ENCODE measurements at regions not wholly inside any gene's neighbourhood (a gene's known extent, or its start where the extent isn't known, plus 50 kb on each side); places are given as distances from the start of the nearest gene placed in this dataset.
A peak's percentile ranks its signal among the peaks of the same experiment; 100 is the strongest.

DNA sequence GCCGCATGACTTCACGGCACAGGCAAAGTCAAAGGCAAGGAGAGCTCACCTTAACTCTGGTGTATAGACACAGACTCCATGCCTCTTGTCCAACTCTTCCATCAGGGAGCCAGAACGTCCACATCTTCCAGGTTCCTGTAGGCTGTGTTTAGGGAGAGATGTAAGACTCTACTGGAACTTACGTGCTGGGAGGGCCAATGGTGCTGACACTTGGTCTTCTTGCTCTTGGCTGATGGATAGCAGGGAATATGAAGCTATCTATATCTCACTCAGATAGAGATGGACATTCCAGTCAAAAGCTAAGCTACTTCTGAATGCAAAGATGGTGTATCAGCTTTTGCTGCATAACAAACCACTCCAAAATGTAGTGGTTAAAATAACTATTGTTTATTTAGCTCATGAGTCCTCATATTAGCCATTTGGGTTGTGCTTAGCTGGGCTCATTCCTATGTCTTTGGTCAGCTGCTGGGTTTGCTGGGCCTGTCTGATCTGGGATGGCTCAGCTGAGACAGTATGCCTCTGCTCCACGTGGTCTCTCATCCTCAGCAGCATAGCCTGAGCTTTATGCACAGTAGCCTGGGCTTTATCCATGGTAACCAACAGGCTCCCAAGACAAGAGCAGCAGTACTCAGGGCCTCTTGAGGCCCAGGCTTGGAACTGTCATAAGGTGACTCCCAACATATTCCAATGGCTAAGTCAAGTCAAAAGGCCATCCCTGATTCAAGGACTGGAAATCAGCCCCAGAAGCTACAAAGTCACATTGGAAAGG, 111.6 kb downstream of the SNX5 start:
- no peak for DNase-seq

DNA sequence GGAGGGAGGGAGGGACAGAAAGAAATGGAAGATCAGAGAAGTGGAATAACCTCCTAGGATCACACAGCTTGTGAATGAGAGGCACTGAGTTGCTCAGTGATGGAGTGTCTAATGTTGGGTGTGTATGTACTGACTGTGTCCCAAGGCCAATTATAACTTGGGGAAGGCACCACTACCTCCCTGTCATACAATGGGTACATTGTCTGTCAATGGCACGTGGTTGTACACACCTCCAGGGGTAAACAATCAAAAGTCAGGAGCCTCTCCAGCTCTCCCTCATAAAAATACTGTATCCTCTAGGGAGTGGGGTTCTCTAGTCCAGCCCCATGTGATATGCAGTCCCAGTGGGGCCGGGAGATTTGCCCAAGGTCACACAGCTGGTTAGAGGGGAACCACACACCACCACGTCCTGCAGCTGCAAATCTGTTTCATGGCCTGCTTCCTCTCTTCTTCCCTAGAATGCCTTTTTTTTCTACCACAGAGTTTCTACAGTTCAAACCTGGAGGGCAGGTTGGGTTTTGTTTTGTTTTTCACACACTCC, 112.5 kb downstream of the SNX5 start:
- no peak for DNase-seq

GRCh38 chr20:17854307-17854903, 114.2 kb downstream of the SNX5 start:
- DNase-seq = peak in 1 of 2 experiments; percentile 57

GRCh38 chr20:17852323-17852722, 116.3 kb downstream of the SNX5 start:
- DNase-seq = no peak

DNA sequence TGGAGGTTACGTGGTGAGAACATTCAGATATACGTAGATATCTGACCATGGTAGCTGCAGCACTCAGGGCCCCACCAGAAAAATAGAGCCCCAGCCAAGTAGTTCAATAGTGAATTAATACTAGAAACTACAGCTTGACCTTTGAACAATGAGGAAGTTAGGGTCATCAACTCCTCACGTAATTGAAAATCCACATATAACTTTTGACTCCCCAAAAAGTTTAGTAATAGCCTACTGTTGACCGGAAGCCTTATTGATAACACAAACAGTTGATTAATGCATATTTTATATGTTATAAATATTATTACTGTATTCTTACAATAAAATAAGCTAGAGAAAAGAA, 117.9 kb downstream of the SNX5 start:
- DNase-seq = no peak

GRCh38 chr20:17849901-17850683, 118.5 kb downstream of the SNX5 start:
- peak; percentile 95 to 97 for DNase-seq

- DNase-seq = no peak
These were observed 119.3 kb downstream of the SNX5 start for GRCh38 chr20:17849138-17849900.

DNA sequence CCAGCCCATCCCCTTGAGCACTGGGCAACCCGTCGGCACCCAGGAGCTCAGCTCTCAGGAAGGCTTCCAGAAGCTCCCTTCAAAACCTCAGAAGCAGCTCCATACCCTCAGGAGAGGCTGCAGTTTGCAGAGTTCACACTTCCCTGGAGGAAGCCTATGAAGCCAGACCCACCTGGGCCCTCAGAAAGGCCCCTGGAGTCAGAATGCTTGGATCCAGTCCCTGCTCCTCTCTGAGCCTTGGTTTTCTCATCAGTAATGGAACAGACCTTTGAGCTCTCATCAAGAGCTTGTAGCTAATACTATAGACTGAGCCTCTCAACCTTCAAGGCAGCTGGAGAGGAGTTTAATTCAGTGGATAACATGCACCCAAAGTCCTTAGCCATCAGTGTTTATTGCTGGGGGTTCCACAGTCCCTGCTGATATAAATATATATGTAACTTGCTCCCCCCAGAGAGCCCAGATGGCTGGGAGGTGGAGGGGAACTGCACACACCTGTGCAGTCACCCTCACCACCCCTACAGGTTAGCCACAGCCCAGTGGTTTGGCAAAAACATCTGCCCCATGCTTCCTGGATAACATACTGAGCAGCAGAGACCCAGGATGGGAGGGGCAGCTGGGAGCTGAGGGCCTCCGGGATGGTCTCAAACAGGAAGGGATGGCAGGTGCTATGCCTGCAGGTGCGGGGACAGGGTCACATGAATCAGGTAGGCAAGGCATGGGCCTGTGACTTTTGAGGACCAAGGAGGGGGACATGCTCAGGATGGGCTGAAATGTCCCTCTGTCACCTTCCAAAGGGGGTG, 120.1 kb downstream of the SNX5 start:
- DNase-seq = no peak

DNA sequence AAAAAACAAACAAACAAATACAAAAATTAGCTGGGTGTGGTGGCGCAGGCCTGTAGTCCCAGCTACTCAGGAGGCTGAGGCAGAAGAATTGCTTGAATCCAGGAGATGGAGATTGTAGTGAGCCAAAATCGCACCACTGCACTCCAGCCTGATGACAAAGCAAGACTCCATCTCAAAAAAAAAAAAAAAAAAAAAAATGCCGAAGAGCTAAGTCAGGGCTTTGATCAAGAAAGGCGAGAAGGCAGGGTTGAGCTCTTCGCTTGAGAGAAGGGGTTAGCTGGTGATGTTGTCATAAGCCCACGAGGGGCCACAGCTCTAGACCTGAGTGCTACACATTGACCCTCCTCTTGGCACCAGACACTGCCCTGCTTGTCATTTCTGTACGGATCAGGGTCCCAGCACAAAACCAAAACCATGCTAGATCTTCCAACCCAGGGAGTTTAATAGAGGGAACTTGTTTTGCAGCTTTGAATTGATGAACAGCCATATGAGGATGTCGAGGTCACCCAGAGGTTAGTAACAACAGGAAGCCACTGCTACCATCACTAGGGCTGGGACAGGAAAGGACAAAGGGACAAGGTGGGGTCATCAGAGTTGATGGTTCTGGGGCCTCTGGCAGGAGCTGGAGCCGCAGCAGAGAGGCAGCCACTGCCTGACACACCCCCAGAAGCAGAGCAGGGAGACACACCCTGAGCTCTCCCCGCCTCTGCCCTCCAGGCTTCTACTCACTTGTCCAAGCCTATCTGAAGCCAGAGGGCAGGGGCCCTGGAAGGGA, 122.7 kb downstream of the SNX5 start:
- peak in 1 of 2 experiments; percentile 32 for DNase-seq

DNA sequence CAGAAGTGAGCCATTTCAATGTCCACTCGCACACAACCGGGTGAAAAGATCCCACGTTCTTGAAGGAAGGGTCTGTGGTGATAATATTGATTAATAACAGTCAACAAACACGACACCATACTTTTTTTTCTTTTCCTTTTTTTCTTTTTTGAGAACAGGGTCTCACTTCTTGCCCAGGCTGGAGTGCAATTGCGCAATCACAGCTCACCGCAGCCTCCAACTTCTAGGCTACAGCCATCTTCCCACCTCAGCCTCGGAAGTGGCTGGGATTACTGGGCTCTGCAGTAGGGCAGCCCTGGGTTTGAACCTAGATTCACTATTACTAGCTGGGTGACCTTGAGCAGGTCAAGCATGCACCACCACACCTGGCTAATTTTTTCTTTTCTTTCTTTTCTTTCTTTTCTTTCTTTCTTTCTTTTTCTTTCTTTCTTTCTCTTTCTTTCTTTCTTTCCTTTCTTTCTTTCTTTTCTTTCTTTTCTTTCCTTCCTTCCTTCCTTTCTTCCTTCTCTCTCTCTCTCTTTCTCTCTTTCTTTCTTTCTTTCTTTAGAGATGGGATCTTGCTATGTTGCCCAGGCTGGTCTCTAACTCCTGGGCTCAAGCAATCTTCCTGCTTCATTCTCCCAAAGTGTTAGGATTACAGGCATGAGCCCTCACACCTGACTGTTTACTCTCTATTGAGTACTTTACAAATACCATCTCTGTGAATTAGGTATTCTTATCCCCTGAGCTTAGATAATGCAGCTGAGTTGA, 123.9 kb downstream of the SNX5 start:
- no peak for DNase-seq

- DNase-seq = no peak
These were observed 124.5 kb downstream of the SNX5 start for GRCh38 chr20:17844133-17844429.

GRCh38 chr20:17843246-17844132, 125.1 kb downstream of the SNX5 start:
- peak; percentile 74 to 93 for DNase-seq

- no peak for DNase-seq
These were observed 126.8 kb downstream of the SNX5 start for GRCh38 chr20:17841751-17842215.

DNA sequence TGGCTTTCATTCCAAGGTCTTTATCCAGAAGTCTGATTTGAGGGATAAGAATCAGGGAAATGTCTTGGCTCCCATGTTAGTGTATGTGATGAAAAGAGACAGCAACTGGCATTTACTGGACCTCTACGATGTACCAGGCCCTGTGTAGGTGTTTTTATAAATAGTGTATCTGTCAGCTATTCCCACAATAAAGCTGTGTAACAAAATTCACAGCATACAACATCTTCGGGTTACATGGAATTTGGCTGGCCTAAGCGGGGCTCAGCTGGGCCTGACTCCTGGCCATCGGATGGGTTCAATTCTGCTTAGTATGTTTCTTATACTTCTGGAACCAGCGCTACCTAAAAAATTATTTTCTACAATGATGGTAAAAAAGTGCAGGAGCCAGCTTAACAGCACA, 128.2 kb downstream of the SNX5 start:
- DNase-seq = no peak

GRCh38 chr20:17838921-17839320, 129.7 kb downstream of the SNX5 start:
- no peak for DNase-seq

- no peak for DNase-seq
These were observed 131.4 kb downstream of the SNX5 start for GRCh38 chr20:17837179-17837578.

GRCh38 chr20:17836303-17836861, 132.2 kb downstream of the SNX5 start:
- no peak for DNase-seq

GRCh38 chr20:17835934-17836300, 132.7 kb downstream of the SNX5 start:
- no peak for DNase-seq

GRCh38 chr20:17835240-17835933, 133.2 kb downstream of the SNX5 start:
- DNase-seq = no peak

Measured in SW 1271 (cell line).